NCI-H2029 treated with DMSO at 0.1 percent for 48 hours (cell line): ENCODE measurements at regions not wholly inside any gene's neighbourhood (a gene's known extent, or its start where the extent isn't known, plus 50 kb on each side); places are given as distances from the start of the nearest gene placed in this dataset.

ENCODE experiments used
- DNase-seq: peaks from one replicate; lab custom pipeline; 2025; lab: John Stamatoyannopoulos, UW

GRCh38 chr7:156178214-156178613 is 366.0 kb upstream of the SHH start:
- DNase-seq, result no peak

DNA sequence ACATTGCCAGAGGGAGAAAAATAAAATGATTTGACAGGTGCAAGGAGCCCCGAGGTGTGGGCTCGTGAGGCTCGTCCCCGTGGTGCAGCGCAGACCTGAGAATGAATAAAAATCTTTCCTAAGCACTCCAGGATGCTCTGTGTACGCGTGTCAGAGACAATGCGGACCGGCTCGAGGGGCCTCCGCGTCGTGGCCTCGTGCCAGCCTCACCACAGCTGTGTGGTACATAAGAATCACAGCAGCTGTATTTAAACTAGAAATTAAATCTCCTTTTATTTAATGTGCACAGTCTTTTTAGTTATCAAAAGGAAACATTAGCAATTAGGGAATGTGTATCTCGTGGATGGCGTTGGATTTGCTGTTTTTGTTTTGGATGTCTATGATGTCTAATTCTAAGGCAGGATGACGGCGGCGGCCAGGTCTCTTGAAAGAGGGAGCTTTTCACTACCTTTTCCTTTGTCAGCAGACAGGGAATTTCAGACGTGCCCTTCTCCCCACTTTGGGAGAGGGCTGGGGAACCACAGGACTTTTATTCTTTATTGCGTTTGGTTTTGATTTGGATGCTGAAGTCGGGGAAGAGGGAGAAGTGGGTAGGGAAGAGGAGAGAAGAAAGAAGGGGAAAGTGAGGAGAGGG is 365.3 kb upstream of the SHH start:
- DNase-seq, result no peak

- no peak for DNase-seq
Observed at GRCh38 chr7:156176039-156176438, 363.8 kb upstream of the SHH start.

GRCh38 chr7:156175003-156175402 is 362.7 kb upstream of the SHH start:
- DNase-seq, result no peak

DNA sequence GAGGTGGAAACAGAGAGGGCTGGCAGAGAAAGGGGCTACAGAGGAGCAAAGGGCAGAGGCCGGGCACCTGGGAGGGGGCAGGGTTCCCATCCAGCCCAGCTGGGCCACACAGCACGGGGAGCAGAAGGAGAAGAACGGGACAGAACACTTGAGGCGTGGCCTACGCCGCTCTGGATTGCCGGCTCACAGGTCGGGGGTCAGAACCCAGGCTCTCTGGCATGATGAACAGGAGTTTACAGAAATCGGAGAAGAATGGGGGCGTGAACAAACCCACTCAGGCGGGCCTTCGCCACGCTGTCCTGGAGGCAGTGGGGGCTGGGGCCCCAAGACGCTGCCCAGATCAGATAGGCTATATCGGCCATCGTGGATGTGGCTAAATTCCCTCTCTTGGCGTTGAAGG is 362.2 kb upstream of the SHH start:
- DNase-seq, result no peak

DNA sequence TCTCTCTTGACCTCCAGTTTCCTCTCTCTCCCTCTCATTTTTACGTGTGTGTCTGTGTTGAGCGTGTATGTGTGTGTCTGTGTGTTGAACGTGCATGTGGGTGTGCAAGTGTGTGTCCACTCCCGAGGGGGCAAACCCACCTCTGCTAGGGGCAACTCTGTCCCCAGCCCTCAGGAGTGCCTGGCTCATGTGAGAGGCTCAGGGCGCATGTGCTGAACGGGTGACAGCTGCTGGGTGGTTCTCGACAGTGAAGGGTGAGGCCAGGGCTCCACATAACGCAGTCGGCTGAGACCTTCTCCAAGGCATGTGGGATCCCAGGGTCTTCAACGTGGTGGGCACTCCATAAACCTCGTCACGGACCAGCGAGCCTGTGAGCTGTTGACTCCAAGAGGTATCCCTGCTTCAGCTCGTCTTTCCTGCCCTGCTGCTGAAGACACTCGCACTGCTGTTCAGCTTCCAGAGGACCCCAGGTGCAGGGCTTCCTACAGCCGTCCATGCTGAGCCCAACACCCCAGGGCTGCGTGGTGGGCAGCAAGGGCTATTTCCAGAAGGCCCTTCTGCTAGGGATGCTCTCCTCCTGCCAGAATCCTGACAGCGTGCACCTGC is 361.6 kb upstream of the SHH start:
- DNase-seq, result no peak

- DNase-seq, result no peak
Observed at GRCh38 chr7:156173346-156173745, 361.1 kb upstream of the SHH start.

- no peak for DNase-seq
Observed at GRCh38 chr7:156172638-156173037, 360.4 kb upstream of the SHH start.

DNA sequence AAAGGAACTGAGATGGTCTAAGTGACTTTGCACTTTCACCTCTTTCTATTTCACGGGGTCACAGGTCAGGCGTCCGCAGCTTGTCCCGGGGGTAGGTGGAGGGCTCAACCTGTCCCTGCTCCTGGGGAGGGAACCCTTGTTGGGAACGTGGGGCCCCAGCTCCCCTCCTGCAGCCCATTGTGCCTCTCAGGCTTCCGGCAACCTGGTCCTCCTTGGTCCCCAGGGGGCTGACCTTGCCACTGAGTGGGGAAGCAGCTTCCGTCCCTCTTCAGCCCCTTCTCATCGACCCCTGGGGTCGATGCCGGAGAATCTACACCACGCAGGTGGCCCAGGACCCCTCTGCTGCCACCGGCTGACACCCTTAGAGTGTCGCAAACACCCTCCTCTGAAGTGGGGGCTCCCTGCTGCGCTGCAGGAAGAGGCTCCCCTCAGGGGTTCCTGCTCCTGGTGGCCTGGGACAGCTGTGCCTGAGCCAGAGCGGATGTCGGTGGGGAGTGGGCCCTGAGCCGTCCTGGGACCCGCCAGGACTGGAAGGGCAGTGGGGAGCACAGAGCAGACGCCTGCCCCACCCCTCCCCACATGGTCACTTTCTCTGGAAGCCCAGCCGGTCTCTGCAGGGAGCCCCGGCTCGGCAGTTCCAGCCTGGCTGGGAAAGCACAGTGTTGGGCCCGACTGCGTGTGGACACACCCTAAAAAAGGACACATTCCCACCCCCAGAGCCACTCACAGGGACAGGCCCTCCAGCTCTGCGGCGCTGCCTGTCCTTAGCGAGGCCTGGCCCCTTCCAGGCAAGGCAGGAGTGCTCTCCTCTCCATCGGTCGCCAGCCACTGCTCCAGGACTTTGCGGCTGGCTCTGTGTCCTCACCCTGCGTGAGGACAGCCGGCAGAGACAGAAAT is 357.5 kb upstream of the SHH start:
- DNase-seq, result no peak

GRCh38 chr7:156168434-156168833 is 356.2 kb upstream of the SHH start:
- no peak for DNase-seq

DNA sequence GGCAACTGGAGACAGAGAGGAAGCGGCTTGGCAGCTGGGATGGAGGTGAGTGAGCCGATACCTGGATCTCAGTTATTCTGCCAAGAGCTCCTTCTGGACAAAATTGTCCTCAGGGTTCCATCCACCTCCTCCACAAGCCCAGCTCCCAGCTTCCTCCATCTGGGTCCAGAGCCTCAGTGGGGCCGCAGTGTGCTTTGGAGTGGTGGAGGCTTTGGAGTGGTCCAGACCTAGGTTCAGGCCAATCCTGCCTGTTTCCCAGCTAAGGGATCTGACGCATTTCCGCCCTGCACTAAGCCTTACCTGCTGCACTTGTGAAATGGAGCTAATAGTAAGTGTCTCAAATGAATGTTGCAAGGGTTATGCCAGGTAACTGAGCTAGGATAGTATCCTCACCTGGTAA is 355.7 kb upstream of the SHH start:
- DNase-seq, result no peak

GRCh38 chr7:156167417-156167807 is 355.1 kb upstream of the SHH start:
- no peak for DNase-seq

DNA sequence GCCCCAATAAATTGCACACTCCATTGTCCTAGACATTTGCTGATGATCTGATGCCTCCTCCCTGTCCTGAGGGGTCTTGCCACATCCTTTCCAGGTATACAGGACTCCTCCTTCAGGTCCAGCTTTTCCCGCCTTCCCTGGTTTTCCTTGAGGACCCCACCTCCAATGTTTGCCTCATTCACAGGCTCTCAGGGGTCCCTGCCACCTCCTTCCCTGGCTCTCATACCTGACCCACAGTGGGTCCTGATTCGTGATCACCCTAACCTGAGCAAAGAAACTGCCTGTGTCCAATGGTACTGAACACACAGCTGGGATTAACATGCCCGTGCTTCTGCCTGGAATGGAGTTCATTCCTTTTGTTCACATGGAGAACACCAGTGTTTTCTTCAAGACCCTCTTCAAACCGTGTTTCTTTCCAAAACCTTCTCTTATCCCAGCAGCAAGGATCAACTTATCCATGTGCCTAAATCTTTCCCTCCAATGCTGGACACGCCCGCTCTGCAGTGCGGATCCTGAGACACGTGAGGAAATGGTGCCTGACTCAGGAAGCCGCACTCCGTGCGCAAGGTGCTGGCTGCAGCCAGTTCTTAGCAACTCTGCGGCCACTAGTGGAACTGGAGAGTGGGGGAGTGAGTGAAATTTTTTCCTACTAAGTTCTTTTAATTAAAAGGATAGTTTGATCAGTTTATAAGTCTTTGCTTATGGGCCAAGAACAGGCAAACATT is 354.6 kb upstream of the SHH start:
- no peak for DNase-seq

GRCh38 chr7:156163747-156164146 is 351.5 kb upstream of the SHH start:
- DNase-seq, result no peak

GRCh38 chr7:156162451-156162850 is 350.2 kb upstream of the SHH start:
- DNase-seq, result no peak

DNA sequence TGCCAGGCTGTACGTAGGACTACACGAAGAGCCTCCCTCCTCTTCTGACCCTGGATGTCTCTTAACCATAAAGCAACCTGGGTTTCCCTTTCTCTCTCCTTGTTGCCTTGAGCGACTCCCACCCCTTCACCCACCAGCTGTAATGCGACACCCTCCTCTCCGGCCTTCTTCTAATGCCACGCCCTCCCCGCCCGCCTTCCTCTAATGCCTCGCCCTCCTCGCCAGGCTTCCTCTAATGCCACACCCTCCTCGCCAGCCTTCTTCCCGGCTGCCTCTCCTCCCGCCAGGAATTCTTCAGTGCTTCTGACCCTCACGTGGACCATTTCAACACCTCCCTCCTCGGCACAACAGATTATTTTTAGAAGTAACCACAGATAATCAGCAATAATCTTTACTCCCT is 348.5 kb upstream of the SHH start:
- no peak for DNase-seq

DNA sequence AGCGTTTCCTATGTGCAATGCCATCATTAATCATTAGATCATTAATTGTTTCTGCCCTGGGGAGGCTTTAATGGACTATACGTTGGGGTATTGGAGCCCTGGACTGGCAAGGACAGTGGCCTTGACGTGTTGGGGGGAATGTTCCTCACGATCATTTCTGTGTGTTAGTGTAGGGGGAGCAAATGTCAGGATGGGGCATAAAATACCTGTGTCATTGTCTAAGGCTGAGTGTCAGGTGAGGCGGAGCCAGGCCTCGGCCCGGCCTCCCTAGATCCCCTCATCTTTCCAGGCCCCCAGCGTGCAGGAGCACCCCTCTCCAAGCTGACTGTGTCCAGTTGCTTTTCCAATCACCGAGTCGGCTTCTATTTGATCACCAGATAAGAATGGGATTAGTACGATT is 346.4 kb upstream of the SHH start:
- DNase-seq, result no peak

DNA sequence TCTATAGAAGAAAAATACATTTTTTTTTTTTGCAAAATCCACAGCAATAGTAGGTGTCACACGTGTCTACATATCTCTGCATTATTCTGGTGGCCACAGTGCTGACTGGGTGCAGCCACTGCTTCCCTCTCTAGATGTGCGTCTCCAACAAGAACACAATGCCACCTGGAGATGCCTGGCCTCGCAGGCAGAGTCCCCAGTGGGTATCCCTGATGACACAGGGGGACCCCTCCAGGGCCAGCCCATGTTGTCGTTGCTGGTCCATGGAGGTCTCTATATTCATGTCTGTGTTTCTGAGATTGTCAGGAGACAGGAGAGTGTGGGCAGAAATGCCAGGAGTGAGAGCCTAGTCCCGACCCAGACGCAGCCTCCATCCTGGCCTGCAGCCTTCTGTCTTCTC is 345.9 kb upstream of the SHH start:
- DNase-seq, result no peak

DNA sequence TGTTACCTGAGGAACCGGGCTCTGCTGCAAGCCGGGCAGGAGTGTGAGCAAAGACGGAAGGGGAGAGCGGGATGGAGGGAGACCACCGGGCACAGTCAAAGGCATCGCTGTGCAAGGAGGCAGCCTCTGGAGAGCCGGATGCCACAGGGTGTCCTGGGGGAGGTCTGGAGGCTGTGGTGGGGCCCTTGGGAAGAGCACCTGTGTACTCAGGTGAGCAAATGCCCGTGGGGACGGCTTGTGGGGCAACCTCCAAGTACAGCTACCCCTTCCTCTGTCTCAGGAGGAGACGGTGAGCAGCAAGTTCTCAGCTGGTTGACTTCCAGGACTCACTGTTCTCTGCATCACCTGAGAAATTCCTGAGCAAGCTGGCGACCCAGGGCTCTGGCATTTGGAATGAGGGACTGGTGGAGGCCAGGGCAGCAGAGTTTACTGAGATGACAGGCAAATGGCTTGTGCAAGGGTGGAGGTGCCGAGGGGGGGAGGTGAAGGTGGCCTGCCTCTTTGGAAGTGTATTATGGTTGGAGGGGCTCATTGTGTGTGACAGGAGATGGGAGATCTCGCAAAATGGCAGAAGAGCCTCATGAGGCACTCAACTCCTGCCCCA is 345.2 kb upstream of the SHH start:
- no peak for DNase-seq

- no peak for DNase-seq
Observed at GRCh38 chr7:156156734-156157408, 344.6 kb upstream of the SHH start.

- DNase-seq, result no peak
Observed at GRCh38 chr7:156155988-156156733, 343.9 kb upstream of the SHH start.
